Inflammatory macrophage treated with lipopolysaccharide for 4 hours (primary cell): ENCODE measurements at regions not wholly inside any gene's neighbourhood (a gene's known extent, or its start where the extent isn't known, plus 50 kb on each side); places are given as distances from the start of the nearest gene placed in this dataset.
"Not testable (repeated sequence)": the region's sequence is repeated elsewhere in the genome, so short reads cannot be mapped to it uniquely, and the experiment has no call there.

Source experiments
- DNase-seq: peaks from one replicate; pipeline ENCODE4 v3.0.0-alpha.2; 2020

DNA sequence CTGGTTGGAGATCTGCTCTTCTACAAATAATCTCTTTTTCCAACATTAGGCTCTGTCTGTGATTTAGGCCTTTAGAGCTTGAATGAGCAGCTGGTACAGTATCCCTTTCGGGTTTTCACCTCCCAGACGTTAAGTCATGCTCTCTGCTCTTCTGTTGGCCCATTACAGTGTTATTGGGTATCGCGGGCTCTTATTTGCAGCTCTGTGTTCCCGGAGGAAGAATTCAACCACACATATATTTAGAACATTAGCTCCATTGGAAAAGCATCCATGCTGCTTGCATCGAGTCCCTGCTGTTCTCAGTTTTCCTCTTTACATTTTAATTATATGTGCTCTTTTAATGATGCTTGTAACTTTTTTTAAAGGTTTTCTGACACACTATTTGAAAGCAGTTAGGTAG, 278.0 kb upstream of the ADCY2 start:
- no peak for DNase-seq

DNA sequence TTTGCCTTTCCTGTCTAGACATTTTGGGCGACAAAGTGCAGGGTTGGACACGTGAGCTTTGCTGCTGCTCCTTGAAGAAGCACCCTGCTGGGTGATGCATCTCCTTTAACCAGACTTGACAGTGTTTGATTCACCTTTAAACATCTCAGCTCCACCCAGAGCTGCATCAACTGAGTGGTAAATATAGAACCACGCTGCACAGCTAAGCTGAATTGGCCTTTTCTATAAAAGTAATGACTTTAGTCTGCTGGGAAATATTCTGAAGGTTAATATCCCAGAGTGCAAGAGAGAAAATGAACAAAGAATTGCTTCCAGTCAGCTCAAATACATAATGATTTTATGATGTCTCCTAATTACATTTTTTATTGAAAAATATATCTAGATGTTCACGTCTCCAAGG, 264.3 kb upstream of the ADCY2 start:
- DNase-seq = no peak

DNA sequence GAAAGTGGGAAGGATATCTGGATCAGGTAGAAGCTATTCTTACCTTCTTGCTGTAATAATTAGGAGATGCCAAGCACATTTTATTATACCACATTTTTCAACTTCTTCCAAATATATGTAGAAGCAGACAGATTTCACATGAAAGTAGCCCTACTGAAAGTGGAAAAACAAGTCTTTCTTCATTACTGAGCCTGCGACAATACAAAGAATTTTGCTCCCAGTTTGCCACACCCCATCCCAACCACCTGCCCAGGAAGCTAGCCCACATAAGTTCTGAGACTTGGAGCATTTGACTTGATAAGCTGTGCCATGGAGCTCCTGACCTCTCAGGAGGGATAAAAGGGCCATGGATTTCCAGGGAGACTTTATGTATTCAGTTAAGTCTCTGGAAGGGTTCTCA, 249.1 kb upstream of the ADCY2 start:
- DNase-seq = no peak

DNA sequence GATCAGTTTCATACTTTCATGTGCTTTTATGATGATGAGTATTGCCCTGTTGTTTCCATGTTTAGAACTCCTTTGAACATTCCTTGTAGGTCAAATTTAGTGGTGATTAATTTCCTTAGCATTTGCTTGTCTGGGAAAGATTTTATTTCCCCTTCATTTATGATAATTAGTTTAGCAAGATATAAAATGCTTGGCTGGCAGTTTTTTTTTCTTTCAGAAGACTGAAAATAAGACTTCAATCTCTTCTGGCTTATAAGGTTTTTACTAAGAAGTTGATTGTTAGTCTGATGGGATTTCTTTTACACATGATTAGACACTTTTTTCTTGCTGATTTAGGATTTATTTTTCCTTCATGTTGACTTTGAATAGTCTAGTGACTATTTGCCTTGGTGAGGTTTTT, 238.9 kb upstream of the ADCY2 start:
- DNase-seq = no peak

DNA sequence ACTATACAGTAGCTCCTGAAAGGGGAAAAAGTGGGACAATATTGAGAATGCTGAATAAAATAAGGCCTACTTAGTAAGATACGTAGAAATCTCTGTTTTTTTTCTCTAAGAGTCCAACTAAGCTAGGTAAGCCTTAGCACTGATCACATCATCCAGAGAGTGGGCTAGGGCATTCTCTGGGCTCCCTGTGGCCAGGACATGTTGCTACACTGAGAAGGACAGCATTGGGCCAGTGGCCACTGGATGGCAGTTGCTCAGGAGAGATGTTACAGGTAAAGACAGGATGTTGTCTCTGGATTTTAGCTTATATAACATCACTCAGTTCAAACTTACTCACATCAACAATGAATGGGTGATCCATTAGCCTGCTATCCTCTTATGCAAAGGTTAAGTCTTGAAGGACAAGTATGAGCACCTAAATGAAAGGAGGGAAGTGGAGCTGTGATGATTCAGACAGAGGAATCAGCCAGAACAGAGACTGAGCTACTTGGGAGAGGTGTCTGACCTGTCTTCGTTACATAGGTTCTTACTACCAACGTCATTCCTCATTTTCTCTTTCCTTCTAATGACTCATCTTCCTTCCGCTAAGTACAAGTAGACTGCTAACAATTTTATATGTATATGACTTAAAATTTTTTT, 226.6 kb upstream of the ADCY2 start:
- no peak for DNase-seq

DNA sequence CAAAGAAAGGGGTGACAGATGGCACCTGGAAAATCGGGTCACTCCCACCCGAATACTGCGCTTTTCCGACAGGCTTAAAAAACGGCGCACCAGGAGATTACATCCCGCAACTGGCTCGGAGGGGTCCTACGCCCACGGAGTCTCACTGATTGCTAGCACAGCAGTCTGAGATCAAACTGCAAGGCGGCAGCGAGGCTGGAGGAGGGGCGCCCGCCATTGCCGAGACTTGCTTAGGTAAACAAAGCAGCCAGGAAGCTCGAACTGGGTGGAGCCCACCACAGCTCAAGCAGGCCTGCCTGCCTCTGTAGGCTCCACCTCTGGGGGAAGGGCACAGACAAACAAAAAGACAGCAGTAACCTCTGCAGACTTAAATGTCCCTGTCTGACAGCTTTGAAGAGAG, 225.2 kb upstream of the ADCY2 start:
- not testable (repeated sequence) for DNase-seq

DNA sequence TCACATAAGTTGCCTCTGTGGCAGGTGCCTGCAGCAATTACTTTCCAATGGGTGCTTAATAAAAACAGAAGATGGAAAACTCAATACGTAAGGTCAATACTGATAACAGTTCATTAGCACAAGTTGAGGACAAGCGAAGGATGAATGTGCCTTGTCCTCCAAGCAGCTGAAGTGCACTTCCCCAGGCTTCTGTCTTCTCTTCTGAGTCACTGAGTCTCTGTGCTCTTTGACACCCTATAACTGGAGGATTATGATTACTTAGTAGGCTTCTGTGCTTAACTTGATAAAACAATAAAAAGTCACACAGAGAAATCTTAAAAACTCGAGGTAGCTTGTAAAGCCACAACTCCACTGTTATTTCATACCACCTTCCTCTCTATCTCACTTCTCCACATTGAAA, 216.6 kb upstream of the ADCY2 start:
- DNase-seq = no peak

DNA sequence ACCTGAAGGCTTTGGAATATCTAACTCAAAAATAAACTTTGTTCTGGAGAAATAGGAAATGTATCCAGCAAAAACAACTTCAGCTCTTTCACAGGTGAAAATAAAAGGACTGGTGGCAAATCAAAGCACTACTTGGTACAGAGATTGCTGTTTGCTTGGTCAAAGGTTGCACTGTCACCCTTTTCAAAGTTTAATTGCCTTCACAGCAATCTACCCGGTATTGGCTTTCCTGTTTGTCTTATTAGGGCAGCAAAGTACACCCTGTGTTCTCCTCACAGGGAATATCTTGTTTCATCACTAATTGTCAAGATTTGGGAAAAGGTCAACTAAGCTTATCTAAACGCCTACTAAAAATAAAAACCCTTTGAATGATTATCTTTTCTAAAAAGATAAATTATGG, 214.1 kb upstream of the ADCY2 start:
- no peak for DNase-seq

DNA sequence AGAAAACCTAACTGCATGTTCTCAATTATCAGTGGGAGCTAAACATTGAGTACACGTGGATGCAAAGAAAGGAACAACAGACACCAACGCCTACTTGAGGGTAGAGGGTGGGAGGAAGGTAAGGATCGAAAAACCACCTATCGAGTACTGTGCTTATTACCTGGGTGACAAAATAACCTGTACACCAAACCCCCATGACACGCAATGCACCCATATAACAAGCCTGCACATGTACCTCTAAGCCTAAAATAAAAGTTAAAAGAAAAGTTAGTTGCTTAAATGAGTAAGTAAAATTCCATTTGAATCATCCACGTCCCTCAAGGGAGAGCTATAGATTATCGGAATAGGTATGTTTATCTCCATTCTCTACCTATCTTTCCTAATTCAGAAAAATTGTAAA, 210.2 kb upstream of the ADCY2 start:
- DNase-seq = no peak

DNA sequence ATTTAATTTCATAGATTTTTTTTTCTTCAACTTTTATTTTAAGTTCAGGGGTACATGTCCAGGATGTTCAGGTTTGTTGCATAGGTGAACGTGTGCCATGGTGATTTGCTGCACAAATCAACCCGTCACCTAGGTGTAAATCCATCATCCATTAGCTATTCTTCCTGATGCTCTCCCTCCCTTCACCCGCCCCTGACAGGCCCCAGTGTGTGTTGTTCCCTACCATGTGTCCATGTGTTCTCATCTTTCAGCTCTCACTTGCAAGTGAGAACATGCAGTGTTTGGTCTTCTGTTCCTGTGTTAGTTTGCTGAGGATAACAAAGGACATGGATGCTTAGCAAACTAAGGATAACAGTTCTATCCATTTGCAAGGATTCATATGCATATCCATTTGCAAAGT, 209.1 kb upstream of the ADCY2 start:
- no peak for DNase-seq

DNA sequence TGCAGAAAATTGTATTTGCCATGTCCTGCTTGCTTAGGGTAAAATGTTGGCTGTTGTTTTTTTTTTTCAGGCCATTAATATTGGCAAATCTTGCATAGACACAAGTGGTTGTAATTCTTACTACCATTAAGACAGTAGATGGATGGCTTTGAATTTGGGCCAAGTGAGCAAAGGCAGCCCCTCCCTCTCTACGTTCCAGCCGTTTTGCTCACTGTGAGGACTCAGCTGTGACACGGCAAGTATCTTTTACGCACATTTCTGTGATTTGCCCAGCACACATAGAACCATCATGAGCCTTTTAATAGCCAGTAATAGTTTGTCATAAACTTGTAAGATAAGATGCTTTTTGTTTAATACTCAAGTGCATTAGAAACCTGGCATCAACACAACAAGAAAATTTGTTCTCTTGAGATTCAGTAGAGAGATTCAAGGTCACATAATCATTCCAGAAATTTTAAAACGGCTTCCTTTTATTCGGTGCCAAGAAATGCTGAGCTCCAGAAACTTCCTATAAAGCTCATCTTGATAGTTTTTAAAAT, 205.2 kb upstream of the ADCY2 start:
- DNase-seq = no peak

DNA sequence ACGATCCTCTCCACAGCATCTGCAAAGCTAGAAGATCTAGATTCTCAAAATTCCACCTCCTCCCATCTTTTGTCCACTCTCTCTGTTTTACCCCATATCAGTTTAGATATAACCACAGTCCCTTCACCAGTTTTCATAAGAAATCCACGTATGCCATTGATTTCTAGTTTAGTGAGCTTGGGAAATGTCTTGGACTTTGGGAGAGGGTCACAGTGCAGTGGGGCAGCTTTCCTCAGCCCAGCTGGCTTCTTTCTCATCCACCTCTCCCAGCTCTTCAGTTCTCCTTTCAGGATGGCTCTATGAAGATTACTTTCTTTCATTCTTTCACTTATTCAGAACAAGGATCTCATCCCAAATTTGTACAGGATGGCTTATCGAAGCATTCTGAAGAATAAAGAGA, 203.9 kb upstream of the ADCY2 start:
- no peak for DNase-seq

DNA sequence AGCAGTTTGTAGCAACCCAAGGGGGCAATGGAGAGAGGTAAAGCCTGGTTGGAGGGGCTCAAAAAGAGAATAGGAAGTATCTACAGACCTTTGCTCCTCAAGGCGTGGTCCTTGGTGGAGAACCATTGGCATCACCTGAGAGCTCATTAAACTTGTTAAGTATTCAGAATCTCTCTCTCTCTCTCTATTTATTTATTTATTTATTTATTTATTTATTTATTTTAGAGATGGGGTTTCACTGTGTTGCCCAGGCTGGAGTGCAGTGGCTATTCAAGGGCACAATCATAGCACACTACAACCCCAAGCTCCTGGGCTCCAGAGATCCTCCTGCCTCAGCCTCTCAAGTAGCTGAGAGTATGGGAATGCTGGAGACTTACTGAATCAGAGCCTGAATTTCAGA, 193.1 kb upstream of the ADCY2 start:
- DNase-seq = no peak

DNA sequence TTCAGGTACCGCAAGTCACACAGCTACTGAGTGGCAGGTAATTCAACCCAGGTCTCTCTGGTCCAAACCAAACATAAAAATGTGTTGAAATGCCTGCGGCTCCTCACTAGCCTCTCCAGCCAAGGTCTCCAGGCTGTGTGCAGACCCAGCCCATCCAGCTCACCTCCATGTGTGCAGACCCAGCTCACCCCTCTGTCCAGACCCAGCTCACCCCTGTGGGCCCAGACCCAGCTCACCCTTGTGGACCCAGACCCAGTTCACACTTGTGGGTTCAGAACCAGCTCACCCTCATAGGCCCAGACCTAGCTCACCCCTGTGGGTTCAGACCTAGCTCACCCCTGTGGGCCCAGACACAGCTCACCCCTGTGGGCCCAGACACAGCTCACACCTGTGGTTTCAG, 188.0 kb upstream of the ADCY2 start:
- DNase-seq = no peak

DNA sequence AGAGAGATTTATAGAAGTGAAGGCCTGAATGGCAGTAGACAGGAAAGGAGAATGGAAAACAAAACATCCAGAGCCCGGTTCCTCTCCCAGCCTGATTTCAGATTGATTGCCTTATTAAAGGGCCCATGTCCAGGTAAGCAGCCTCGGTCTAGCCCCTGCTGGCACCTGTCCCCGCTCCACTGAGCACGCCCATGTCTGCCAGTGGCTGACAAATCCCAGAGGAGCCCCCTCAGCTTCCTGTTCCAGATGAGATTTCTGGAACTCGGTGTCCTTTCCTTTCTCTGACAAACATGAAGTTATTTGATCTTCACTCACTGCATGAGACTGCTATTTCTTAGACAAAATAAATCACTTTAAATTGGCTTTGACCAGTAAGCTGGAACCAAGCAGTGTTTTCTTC, 187.0 kb upstream of the ADCY2 start:
- no peak for DNase-seq

DNA sequence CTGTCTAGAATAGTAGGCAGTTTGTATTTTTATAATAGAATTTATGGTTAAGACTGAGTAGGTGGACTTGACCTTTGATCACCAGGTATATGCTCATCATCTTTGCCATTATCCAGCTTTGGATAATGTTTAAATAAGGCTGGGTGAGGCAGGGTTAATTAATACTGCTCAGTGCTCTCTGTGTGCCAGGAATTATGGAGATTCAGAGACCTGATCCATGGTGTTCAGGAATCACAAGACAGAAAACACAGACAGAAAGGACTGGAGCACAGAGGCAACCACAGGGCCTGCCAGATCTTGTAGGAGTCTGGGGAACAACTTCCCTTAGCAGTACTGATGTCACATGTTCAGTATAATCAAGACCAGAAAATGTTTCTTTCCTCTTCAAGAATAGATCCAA, 186.3 kb upstream of the ADCY2 start:
- no peak for DNase-seq

DNA sequence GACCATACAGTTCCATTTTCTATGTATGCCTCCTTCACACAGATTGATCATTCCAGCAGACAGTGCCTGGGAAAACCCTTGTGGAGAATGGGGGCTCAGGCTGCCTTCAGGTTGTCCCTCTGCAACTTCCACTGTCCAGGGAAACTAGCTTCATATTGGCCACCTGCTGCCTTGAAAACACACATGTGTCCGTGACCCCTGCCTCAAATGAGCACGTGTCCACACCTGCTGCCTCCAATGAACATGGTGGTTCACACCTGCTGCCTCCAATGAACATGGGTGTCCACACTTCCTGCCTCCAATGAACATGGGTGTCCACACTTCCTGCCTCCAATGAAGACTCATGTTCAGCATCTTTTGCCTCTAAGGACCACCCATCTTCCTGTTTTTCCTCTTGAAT, 185.4 kb upstream of the ADCY2 start:
- no peak for DNase-seq

DNA sequence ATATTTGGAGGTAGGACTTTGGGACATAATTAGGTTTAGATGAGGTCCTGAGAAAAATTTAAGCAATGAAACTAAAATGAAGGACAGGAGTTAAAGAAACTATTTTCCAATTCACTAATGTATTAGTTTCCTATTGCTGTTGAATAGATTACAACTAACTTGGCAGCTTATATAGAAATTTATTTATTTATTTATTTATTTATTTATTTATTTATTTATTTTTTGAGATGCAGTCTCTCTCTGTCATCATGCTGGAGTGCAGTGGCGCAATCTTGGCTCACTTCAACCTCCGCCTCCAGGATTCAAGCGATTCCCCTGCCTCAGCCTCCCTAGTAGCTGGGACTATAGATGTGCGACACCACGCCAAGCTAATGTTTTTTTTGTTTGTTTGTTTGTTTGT, 182.4 kb upstream of the ADCY2 start:
- no peak for DNase-seq

DNA sequence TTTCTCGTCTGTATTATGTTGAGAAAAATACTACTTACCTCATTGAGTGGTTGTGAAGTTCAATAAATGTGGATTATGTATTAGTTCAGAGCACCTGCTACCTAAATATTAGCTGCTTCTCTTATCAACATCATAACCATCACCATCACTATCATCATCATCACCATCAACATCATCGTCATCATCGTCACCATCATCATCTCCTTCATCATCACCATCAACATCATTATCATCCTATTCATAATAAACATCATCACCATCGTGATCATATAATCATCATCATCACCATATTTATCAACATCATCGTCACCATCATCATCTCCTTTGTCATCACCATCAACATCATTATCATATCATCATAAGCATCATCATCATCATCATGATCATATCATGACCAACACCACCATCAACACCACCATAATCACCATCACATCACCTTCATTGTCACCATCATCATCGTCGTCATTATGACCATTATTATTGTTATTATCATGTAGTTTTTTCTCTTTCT, 181.0 kb upstream of the ADCY2 start:
- DNase-seq = no peak

DNA sequence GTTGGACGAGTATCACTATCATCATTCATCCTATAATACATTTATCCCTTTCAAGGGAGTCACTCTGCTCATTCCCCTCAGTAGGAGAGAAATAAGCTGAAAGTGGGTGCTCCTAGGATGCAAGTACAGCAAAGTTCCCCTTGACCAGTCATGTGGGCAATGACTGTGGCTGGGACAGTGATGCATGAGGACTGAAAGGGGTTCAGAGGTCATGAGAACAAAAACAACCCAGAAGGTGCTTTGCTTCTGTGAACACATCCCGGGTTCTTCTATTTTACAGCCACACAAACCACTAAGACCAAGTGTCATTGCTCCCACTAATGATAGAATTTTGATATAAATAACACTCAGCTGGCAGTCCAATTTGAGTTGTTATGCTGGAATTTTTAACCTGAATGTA, 177.8 kb upstream of the ADCY2 start:
- no peak for DNase-seq

DNA sequence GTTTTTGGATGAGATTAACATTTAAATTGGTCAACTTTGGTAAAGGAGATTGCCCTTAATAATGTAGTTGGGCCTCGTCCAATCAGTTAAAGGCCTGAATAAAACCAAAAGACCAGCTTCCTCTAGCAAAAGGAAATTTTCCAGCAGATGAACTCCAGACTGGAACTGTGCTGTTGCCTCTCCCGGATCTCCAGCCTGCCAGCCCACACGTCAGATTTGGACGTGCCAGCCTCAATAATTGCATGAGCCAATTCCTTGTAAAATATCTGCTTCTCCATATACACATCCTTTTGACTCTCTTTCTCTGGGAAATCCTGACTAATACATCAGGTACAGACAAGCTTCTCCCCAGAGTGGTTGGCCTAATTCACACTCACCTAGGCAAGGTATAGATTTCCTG, 175.8 kb upstream of the ADCY2 start:
- no peak for DNase-seq

DNA sequence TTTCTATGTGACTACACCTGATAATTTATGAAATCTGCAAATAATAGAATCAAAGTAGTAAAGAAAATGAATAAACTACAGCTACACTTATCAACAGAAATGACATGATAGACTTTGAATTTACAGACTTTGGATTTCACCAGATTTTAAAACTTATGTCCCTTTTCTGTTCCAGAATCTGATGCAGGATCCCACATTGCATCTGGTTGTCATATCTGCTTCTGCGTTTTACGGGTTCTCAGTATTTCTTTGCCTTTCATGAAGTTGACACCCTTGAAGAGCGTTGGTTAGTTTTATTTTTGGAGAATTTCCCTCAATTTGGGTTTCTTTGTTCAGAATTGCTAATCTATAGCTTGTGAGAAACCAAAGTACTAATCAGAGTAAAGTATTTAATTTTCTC, 174.9 kb upstream of the ADCY2 start:
- no peak for DNase-seq

DNA sequence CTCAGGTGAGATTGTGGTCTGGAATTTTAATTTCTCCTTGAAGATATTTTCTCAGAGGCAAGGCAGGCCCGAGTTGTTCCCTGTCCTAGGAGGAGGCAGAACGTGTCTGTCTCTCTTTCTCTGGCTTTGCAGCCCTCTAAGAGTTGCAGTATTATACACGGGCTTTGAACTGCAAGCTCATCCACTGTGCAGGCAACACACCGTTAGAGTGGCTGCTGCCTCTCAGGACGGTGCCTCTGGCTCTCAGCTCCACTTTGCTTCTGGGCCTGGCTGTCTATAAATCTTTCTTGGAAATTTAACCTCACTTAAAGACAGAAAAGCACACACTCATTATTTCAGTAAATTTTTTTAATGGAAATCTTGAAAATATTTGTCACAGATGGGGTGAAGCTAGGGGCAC, 170.1 kb upstream of the ADCY2 start:
- DNase-seq = no peak

DNA sequence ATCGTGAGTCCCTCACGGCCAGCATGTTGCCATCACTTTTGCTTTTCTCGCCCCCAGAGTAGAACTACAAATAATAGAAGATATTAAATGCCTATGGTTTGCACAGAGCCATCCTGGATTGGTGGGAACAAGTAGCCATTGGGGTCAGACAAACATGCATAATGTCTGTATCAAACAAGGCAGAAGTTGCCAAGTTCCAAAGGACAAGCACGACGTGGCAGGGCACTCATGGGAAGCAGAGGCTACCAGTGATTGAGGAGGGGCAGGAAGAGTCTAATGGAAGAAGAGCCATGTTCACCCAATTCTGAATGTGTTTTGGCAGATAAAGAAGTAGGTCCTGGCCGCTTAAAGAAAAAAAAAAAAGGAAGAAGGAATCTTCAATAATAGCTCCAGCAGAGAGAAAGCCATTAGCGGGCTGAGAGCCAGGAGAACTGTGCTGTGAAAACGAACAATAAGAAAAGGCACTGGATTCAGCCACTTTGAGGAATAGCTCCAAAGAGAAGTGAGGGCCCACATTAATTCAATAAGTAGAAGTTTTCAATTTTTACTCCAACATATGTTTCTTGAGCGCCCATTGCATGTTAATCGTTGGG, 153.7 kb upstream of the ADCY2 start:
- no peak for DNase-seq

DNA sequence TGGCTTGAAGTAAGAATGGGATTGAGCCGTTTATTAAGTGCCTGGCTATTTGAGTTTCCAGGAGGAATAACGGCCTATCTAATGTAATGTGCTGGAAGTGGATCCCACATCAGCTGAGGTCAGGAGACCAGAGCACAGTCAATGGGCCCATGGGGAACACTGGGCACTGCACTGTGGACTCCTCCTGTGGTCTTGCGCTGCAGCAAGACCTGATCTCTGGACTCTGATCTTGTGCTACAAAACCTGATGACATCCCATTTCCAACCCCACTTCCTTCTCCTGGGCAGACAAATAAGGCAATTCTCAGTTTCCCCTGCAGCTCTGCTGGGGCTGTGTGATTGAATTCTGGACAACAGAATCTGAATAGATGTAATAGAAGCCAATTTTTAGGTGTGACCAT, 151.7 kb upstream of the ADCY2 start:
- no peak for DNase-seq
